Fibroblast of gingiva (primary cell): ENCODE measurements at regions not wholly inside any gene's neighbourhood (a gene's known extent, or its start where the extent isn't known, plus 50 kb on each side); places are given as distances from the start of the nearest gene placed in this dataset.

ENCODE experiments used
- DNase-seq: peaks from one replicate; pipeline ENCODE4 v3.0.0-alpha.2; 2011; ENCODE audit warnings: low read depth

DNA sequence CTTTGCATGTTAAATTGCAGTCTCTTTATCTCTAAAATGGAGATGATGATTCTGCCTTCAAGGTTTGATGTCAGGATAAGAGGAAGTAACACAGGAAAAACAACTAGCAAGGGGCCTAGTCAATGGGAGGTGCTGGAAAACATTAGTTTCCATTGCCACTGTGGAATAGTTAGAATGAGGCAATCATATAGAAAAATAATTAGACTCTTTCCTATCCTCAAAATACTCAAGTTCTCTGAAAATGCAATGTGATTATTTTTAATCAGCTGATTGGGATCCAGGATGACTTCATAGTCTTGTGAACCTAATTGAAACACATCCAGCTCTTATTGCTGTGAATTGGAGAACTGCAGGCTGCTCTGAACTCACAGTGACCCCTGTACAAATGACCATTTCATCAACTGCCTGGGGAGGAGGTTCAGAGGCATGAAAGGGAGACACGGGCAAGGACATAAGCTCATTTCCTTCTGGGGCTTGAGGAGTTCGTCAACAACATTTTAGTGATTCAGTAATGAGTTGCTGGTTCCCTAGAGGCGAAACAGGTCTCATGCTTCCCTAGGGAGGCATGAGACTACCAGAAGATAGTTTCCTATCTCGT lies 422.5 kb downstream of the LPIN1 start:
- peak; percentile 75 for DNase-seq

DNA sequence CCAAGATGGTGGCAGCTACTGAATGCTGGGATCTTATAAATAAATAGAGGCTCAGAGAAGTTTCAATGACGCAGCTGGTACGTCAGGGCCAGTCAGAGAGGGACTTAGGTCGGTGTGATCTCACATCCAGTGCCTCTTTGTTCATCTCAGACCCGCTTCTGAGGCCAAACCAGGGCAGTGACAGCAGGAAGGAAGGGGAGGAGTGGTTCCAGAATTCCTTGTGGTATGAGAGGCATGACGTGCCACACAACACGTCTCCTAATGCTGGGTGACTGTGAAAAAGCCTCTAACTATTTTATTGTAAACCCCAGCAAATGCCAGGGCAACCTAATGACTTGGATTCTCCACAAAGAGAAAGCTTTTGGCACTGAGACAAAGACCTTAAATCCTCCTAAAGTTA lies 423.3 kb downstream of the LPIN1 start:
- DNase-seq = peak; percentile 74

DNA sequence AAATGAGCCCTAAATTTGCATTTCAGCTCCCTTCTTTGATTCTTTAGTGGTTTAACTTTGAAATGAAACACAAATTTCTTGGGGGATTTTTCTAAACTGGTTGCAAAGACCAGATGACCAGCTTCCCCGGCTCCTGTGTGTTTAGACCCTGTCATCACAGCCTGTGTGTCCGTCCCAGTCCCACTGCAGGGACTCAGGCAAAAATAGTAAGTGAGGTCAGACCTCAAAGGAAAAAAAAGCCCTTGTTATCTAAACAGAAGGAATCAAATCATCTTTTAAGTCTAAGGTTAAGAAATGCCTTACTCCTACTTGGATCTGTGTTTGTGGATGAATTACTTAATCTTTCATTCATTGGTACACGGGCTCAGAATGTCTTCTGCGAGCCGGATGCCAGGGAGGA lies 423.7 kb downstream of the LPIN1 start:
- peak; percentile 20 for DNase-seq

DNA sequence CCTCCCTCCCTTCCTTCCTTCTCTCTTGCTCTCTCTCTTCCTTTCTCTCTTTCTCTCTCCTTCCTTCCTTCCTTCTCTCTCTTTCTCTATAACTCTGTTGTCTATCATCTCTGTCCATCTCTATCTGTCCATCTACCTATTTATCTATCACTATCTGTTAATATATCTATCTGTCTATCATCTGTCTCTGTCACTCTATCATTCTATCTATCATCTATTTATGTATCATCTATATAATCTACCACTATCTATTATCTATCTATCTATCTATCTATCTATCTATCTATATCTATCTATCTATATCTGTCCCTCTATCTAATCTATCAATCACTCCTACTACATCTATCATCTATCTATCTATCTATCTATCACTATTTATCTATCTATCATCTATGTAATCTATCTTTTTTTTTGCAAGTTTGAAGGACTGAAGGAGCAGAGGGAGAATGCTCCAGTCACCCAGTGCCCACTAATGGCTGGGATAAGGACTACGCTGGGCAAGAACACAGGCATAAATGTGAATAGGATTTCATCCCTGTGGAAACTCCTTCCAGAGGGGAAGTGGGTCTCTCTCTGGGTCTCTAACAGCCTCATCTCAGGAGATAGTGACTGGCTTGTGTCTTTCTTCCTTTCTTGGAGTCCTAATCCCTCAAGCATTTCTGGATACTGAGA lies 427.0 kb downstream of the LPIN1 start:
- DNase-seq = peak; percentile 32

DNA sequence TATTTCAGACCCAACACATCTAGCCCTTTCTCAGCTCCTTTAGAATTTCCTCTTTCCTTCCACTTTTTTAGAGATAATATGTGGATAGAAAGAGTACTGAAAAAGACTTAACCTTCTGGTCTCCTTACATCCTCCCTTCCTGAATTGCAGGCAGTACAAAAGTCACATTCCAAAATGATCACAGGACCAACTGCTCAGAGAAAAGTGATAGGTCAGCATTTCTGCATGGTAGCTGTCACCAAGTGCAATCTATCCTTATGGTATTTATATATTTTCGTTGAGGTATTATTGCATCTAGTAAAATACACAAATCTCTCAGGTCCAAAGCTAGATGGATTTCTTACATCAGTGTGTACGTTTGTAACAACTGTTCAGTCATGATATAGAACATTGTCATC lies 427.5 kb downstream of the LPIN1 start:
- DNase-seq = no peak

DNA sequence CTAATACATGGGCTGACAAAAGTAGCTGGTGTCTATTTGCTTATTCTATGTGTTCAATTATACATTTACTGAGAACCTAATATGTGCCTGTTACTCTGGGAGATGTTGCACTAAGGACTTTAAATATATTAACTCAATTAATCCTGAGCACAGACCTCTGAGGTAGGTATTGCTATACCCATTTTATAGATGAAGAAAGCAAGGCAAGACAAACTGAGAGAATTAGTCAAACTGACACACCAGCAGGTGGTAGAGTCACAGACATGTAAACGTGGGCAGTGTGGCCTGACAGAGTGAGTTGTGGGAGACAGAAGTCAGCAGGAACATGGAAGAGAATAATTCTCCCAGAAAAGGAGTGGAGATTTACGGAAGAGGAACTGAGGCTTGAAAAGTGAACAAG lies 428.9 kb downstream of the LPIN1 start:
- no peak for DNase-seq

DNA sequence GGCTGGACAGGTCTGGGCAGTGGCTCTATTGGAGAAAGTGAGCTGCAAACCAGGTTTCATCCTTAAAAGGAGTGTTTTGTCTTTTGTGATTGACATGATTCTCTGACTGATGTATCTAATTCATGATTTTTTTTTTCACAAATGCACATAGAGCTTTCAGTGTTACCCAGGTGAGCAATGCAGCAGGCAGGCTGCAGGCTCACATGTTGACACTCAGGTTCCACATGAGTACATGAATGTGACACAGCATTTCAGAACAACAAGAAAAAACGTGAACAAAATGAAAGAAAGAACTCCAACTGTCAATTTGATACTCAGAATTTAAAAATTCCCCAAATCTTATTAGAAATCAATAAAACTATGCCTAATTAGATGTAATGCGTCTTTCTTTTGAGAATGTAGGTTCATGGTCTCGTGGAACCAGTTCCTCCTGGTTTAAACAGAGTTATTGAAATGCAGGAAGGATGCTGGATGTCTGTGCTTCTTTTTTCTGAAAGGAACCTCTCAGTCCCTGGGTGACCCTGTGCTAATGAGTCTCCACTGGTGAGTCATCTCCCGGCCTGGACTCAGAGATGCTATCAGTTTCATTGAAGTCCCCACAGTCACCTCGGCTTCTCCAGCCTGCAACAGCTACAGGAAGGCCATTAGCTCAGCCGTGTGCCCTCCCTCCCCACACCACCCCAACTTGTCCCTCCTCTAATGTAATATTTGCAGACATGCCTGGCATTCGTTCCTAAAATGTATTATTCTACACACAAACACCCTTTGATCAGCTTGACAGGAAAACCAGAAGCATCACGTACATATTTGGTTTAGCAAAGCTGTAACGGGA lies 430.4 kb downstream of the LPIN1 start:
- DNase-seq = no peak

DNA sequence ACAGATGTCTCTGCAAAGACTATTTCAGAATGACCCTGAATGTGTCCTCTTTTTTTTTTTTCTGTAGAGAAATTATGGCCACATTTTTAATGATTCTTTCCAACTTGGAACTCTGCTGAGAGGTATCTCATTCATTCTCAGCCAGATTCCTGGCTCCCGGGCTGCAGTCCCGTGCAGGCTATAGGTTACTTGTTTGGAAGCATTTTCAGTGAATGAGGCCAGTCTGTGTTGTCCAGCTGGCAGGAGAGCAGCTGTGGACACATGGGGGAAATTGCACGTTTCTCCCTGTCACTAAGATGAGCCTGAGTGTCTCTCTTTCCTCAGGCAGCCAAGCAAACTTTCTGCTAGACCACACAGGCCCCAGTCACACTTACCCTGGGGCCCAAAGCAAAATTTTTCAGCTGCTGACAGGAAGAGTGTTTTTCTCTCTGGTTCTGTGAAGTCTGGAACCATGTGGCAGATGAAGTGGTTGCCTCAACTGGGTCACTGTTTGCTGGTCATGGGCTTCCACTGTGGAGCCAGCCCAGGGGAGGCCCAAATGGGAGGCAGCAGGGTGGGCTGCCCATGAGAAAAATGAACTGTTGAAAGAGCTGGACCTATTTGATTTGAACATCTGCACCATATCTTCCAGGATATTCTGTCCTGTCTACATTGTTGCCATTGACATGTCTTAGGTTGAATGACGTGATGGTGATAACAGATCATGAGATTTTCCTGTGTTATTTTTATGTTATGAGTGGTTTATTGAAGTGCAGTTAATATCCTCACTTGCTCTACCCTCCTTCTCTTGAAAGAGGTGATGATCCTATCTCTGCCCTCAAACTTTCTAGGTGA lies 431.2 kb downstream of the LPIN1 start:
- DNase-seq = peak; percentile 92

DNA sequence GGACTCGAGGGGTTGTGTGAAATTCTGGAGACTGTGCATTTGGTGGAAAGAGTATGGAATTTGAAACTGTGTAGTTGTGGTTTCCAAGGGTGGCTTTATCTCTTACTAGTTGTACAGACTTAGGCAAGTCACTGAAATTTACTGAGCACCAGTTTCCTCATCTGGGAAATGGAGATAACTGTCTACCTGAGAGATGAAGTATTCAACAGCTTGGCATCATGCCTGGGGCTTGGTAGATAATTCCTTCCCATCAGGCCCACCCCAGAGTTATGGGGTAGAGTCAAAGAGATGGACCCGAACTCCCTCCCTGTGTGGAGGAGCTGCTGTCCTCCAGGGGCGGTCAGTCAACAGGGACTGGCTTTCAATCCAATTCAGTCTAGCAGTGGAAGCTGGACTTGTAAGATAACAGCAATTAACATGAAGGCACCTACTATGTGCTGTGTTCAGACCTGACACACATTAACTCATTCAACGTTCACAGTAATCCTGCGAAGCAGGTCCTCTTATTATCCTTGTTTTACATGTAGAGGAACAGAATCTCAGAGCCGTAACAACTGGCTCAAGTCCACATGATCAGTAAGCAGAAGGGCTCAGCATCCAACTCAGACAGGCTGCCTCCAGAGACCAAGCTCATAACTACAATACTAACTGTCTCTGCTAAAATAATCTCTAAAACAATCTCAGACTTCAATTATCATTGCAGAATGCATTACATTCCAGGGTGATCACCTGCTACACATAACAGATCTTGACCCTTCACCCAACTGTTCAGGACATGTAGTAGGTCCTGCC lies 432.1 kb downstream of the LPIN1 start:
- DNase-seq = no peak

DNA sequence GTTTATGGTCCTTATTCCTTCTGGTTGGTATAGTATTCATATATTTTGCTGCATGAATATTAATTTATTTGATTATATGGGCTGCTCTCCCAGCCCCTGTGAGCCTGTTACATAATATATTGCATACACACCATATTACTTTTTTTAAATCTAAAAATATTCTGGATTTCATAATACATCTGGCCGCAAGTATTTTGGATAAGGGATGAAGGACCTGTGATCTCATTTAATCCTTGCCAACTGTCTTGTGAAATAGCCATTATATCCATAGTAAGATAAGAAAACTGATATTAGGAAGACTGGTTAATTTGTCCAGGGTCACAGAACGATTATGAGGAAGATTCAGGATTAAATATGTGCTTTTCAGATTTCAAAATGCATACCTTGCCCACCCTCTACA lies 433.6 kb downstream of the LPIN1 start:
- DNase-seq = no peak

DNA sequence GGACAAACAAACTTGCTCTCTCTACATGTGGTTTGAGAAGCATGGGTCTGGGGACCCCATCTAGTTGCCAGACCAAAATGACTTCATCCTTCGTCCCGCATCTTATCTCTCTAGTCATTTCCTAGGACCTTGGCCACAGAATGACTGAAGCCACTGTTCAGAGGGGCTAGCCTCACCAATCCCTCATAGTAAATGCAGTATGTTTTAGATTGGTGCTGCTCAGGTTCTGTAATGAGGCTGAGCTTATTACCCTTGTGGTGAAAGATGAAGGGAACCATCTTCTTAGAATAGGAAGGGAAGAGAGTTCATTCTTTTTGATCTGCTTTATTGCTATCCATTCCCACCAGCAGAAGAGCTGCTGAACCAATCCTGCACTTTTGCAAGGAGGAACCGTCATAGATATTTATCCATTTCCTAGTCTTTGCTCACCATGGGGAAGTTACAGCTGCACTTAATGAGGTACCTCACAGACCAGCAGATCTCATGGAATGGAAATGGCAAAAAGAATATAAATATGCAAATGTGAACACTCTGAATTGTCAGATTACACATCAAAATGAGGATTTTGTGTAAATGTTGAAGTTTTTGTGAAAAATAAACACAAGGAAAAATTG lies 436.7 kb downstream of the LPIN1 start:
- no peak for DNase-seq

DNA sequence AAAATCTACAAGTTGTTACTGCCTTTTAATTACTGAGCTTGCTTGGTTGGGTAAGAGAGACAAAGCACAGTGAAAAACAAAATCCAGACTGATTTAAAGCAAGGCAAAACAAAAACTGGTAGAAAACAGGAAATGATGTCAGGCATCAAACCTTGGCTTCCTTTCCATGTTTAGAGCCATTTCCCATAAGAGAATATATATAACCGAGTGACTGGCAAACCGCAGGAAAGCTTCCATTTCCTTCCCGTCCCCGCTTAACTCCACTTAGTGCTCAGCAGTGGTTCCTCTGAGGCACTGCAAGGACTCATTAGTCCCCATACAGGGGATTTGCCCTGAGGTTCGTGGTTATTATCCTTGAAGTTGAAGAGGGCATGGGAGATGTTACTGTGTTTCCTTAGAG lies 446.3 kb downstream of the LPIN1 start:
- no peak for DNase-seq

DNA sequence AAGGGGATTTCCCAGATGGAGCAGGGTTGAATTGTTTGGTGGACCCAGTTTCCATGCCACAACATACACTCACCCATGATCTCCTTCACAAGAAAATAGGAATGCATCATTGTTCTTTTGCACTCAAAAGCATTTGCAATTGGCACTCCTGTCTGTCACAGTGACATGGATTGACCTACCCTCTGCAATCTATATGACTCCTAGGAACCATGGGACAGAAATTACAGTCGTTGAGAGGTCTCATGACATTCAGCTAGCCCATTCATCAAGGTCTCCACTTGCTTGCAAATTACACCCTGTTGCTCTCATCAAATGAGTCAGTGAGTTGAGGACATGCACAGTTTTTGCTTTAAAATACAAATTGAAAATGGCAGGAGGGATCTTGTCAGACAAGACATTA lies 448.5 kb downstream of the LPIN1 start:
- DNase-seq = no peak

DNA sequence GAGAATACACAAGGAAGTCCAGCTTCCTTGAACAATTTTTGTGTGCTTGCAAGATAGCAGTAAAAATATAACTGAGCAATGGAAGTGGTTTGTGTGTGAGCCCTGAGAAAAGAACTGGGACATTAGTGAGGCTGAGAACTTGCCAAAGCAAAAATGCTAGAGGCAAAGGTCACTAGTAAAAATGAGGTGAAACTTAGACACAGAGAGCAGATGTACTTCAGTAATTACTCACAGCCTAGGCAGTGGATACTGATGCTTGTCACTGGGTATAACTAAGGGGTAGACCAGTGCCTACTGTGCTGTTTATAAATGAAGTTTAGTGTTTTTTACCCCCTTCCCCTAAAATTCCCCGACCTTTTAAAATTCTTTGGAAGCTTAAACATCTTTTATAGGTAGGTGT lies 450.1 kb downstream of the LPIN1 start:
- DNase-seq = no peak

DNA sequence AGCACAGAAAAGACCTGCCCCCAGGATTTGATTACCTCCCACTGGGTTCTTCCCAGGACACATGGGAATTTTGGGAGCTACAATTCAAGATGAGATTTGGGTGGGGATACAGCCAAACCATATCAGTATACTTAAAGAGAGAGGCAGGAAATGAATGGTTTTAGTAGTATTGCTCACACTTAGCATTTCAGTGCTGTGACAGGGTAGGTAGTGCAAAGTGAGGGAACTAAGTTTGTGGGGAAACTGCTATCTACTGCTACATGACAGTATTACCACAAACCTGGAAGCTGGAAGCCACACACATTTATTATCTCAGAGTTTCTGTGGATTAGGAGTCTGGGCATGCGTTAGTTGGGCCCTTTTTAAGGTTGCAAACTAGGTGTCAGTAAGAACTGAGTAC lies 450.7 kb downstream of the LPIN1 start:
- DNase-seq = no peak

DNA sequence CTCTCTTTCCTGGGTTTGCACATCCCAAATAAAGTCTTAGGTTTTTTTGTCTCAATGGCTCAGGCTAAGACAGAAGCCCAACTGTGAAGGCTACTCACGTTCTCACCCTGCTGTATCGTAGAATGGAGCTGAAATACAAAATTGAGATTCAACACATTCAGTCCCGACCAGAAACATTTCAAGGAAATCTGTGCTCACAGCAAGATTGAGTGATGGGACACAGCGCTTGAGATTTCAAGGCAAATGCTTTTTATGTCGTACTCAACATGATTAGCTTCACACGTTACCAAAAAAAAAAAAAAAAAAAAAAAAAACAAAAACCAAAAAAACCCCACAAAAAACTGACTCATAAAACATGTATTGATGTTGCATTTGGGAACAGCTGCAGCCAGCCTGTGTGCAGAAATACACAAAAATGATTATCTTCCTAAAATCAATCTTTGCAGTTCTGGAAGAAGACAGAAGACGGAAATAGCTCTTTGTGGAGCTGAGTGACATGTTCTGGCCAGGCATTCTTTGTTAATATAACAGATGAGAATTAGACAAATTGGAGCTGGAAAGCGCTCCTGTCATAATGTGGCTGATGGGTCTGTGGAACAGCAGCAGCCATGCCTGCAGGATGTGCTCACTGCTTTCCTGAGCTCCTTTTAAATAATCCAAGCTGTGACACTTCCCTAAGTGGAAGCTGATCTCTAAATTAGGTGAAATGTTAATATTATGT lies 453.2 kb downstream of the LPIN1 start:
- no peak for DNase-seq

DNA sequence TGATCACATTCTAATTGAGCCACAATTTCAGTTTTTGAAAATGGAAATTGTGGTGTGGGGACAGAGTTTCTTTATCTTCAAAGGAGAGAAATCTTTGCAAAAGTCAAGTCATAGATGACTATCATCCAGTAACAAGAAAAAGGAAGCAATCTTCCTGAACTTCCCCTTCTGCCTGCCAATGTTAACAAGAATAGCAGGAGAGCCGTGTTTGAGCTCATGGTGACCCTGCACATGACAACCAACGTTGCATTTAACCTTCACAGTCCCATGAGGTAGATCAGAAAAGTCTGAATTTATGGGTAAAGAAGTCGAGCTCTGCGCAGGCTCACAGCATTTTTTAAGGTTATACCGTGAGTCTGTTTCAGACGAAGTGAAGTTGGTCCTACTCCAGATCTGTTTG lies 454.9 kb downstream of the LPIN1 start:
- no peak for DNase-seq

DNA sequence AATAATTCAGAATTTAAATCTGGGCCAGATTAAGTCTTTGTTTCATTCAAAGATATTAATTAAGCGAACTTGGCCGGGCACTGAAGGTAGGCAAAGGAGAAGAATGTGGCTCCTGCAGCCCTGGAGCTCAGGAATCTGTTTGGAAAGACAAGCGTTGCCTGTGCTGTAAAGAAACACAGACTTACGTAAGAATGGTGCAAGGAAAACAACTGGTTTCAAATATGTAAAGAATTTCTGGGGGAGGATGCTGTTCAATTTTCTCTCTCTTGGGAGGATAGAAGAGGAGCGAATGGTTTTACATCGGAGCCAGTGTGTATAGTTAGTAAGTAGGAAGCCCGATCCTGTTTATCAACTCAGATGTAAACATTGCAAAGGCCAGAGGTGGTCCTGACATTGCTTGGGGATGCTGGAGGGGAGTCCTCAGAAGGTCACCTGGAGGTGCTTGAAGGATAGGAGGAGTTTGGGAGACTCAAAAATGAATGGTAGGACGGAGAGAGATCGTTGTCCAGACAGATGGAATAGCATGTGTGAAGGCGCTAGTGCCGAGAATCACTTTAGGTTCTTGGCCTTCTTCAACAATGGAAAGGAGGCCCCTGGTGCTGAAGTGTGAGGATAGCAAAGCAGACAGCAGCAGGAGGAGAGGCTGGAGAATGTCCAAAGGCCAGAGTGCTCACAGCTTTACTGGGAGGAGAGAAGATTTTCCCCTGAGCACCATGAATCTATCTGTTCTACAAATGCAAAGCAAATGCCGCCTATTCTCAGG lies 456.1 kb downstream of the LPIN1 start:
- DNase-seq = peak; percentile 27

DNA sequence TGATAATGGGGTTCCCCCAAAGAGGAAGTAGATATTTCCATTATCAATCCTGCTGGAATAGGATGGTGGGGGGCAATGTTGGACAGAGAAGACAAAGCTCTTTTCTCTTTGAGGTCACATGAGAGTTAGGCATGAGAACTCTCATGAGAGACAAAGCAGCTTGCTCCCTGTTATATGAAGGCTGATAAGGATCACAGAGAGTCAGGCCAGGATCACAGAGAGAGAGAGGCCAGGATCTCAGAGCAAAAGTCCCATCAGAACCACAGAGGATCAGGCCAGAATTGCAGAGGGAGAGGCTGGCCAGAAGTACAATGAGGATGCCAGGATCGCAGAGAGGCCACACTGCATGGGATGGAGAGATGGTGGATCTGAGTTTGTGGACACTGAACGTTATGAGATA lies 457.1 kb downstream of the LPIN1 start:
- no peak for DNase-seq

DNA sequence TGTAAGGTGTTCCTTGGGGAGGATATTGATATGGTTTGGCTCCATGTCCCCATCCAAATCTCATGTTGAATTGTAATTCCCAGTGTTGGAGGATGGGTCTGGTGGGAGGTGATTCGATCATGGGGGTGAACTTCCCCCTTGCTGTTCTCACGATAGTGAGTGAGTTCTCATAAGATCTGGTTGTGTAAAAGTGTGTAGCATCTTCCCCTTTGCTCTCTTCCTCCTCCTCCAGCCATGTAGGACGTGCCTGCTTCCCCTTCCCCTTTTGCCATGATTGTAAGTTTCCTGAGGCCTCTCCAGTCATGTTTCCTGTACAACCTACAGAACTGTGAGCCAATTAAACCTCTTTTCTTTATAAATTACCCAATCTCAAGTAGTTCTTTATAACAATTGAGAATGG lies 458.7 kb downstream of the LPIN1 start:
- no peak for DNase-seq
